ENCODE measurements at regions not wholly inside any gene's neighbourhood (a gene's known extent, or its start where the extent isn't known, plus 50 kb on each side); places are given as distances from the start of the nearest gene placed in this dataset.

DNA sequence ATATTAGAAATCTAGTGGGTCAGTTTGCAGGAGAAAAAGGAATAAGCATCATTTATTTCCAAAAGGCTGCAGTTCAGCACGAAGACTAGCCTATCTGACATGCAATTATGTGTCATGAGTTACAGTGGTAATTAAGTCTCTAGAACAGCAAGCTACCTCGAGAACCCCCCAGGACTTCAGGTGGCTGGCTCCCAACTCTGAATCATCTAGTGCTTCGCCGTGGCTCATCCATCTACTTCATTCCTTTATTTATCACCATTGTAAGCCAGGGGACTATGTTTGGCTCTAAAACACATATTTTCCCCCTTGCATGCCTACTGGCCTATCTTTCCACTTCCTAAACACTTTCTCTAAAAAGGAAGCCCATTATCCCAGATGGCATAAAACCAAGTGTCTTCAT lies 121.6 kb downstream of the TXNL1 start:
- H3K4me1 ChIP-seq: no peaks in the 10 kb centered on the region
- WGBS, 2 donors: 69 to 78% methylated on average over 4 of the region's 4 CpGs
- H3K9me3 ChIP-seq: no peaks in the 10 kb centered on the region
- no peak overlapping the region for H3K4me3 ChIP-seq
- H3K27me3 ChIP-seq: no peaks in the 10 kb centered on the region
- intact Hi-C loops (cut with DNase I): no loop called here
- no peak overlapping the region for H3K27ac ChIP-seq
- no peak for DNase-seq
- no peaks in the 10 kb centered on the region for H3K36me3 ChIP-seq
- TF ChIP-seq POLR2A (IDR thresholded peaks at IDR 0.05): no peak
- TF ChIP-seq POLR2AphosphoS5 (IDR thresholded peaks at IDR 0.05): no peak
- TF ChIP-seq, protein P1, sequence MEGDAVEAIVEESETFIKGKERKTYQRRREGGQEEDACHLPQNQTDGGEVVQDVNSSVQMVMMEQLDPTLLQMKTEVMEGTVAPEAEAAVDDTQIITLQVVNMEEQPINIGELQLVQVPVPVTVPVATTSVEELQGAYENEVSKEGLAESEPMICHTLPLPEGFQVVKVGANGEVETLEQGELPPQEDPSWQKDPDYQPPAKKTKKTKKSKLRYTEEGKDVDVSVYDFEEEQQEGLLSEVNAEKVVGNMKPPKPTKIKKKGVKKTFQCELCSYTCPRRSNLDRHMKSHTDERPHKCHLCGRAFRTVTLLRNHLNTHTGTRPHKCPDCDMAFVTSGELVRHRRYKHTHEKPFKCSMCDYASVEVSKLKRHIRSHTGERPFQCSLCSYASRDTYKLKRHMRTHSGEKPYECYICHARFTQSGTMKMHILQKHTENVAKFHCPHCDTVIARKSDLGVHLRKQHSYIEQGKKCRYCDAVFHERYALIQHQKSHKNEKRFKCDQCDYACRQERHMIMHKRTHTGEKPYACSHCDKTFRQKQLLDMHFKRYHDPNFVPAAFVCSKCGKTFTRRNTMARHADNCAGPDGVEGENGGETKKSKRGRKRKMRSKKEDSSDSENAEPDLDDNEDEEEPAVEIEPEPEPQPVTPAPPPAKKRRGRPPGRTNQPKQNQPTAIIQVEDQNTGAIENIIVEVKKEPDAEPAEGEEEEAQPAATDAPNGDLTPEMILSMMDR (IDR thresholded peaks at IDR 0.05): no peak
- TF ChIP-seq EP300 (IDR thresholded peaks at IDR 0.05): no peak

DNA sequence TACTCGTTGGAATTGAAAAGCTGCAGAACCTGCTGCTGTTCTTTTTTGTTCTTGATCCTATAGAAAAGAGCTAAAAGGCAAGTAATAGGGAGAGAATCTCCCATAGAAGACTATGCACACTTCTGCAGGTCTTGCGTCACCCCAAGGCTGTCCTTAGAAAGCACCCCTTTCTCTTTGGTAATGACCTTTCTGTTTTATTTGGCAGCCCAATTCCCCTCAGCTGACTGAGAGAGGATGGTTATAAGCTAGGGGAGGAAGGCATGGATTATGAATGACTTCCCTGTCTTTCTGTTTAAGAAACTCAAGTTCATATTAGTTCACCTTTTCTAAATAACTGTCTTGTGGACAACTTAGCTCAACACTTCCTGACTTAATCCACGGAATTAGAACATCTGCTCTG lies 122.9 kb downstream of the TXNL1 start:
- TF ChIP-seq POLR2AphosphoS5 (IDR thresholded peaks at IDR 0.05) (no peak), EP300 (IDR thresholded peaks at IDR 0.05) (no peak), POLR2A (IDR thresholded peaks at IDR 0.05) (no peak)
- H3K27ac ChIP-seq: no peak overlapping the region
- no peak overlapping the region for H3K4me3 ChIP-seq
- H3K36me3 ChIP-seq: no peaks in the 10 kb centered on the region
- no peaks in the 10 kb centered on the region for H3K9me3 ChIP-seq
- 69 to 83% methylated on average over 3 of the region's 3 CpGs for WGBS, 2 donors
- intact Hi-C loops (cut with DNase I): no loop called here
- H3K27me3 ChIP-seq: no peaks in the 10 kb centered on the region
- no peak for DNase-seq
- H3K4me1 ChIP-seq: no peaks in the 10 kb centered on the region

DNA sequence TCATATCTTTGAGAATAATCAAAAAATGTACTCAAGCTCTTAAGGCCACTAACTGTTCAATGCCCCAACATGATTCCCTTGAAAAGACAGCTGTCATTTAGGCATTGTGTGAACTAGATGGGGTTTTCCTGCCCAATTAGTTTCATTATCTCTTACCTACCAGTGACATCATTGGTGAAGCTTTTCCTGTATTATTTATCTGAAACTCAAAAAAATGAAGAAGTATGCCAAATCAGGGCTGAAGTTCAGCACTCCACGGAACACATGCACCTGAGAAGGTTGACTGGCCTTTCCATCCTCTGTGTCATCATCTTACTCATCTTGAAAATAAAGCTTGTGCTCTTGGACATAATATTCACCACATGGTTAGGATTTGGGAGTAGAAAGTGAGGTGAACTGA lies 126.4 kb downstream of the TXNL1 start:
- no peak overlapping the region for H3K4me3 ChIP-seq
- H3K27me3 ChIP-seq: no peaks in the 10 kb centered on the region
- no peak for TF ChIP-seq POLR2AphosphoS5 (IDR thresholded peaks at IDR 0.05)
- TF ChIP-seq, protein P1 (IDR thresholded peaks at IDR 0.05): no peak
- no peak for TF ChIP-seq EP300 (IDR thresholded peaks at IDR 0.05)
- TF ChIP-seq POLR2A (IDR thresholded peaks at IDR 0.05): no peak
- 81 to 85% methylated on average over 1 of the region's 1 CpG for WGBS, 2 donors
- no peaks in the 10 kb centered on the region for H3K36me3 ChIP-seq
- no peaks in the 10 kb centered on the region for H3K4me1 ChIP-seq
- no peak for DNase-seq
- intact Hi-C loops (cut with DNase I): no loop called here
- no peak overlapping the region for H3K27ac ChIP-seq
- no peaks in the 10 kb centered on the region for H3K9me3 ChIP-seq

DNA sequence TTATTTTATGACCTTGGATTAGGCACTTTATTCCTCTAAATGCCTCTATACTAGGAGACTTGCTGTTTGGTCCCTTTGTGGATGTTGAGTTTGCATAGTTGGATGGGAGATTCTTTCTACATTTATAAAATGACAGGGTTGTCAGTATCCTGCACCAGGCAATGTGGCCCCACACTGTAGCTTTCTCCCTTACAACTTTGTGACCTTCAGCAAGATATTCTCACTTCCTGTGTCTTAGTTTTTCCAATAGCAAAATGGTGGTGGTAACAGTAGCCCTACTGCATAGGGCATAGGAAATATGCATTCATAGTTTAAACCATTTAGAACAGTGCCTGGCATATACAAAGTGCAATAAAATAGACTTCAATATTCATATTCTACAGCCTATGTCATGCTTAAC lies 128.3 kb downstream of the TXNL1 start:
- TF ChIP-seq POLR2AphosphoS5 (IDR thresholded peaks at IDR 0.05): no peak
- no peak for TF ChIP-seq EP300 (IDR thresholded peaks at IDR 0.05)
- TF ChIP-seq, protein P1 (IDR thresholded peaks at IDR 0.05): no peak
- no peak for TF ChIP-seq POLR2A (IDR thresholded peaks at IDR 0.05)
- no peak for DNase-seq
- no peaks in the 10 kb centered on the region for H3K27me3 ChIP-seq
- no peak overlapping the region for H3K4me3 ChIP-seq
- no peak overlapping the region for H3K27ac ChIP-seq
- H3K9me3 ChIP-seq: no peaks in the 10 kb centered on the region
- intact Hi-C loops (cut with DNase I): no loop called here
- H3K36me3 ChIP-seq: no peaks in the 10 kb centered on the region
- no peaks in the 10 kb centered on the region for H3K4me1 ChIP-seq

DNA sequence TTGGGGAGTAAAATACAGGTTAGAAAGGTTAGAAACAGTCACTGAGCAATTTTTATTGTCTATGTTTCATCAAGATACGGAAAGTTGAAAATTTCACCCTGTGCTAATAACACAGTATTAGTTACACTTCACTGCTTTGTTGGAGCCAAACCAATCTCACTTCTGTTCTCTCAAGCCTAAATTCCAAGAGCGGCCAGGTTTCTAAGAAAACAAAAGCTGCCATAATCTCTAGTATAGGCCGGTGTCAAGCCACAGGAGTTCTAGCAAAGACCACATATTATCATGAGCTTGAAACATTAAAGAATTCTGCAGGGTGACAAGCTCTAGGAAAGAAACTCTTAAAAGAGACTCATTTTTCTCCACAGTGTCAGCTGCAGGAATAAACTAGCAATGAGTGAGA lies 128.7 kb downstream of the TXNL1 start:
- WGBS, 2 donors: 86 to 89% methylated on average over 3 of the region's 3 CpGs
- intact Hi-C loops (cut with DNase I): no loop called here
- no peaks in the 10 kb centered on the region for H3K9me3 ChIP-seq
- no peaks in the 10 kb centered on the region for H3K27me3 ChIP-seq
- no peak overlapping the region for H3K27ac ChIP-seq
- no peak for DNase-seq
- no peaks in the 10 kb centered on the region for H3K36me3 ChIP-seq
- no peak overlapping the region for H3K4me3 ChIP-seq
- no peaks in the 10 kb centered on the region for H3K4me1 ChIP-seq
- TF ChIP-seq POLR2A (IDR thresholded peaks at IDR 0.05) (no peak), EP300 (IDR thresholded peaks at IDR 0.05) (no peak), POLR2AphosphoS5 (IDR thresholded peaks at IDR 0.05) (no peak)
- TF ChIP-seq, protein P1 (IDR thresholded peaks at IDR 0.05): no peak

Data from sigmoid colon (tissue), 6 donors.